ENCODE measurements at regions not wholly inside any gene's neighbourhood (a gene's known extent, or its start where the extent isn't known, plus 50 kb on each side); places are given as distances from the start of the nearest gene placed in this dataset.

GRCh38 chr5:121667292-121667691, 184.4 kb upstream of the FTMT start:
- Mint-ChIP-seq H3K27me3 (ENCODE audit: insufficient read depth, low read depth) (peaks cover 4% of the 10 kb centered on the region), H3K9me3 (peaks cover 14% of the 10 kb centered on the region), H3K4me3 (no peak overlapping the region), H3K27ac (no peak overlapping the region), H3K4me1 (no peaks in the 10 kb centered on the region), H3K36me3 (no peaks in the 10 kb centered on the region)
- no peak for DNase-seq (ENCODE audit: low spot score)
- Histone ChIP-seq H3K27me3 (no peaks in the 10 kb centered on the region), H3K4me1 (no peaks in the 10 kb centered on the region), H4K20me1 (ENCODE audit: low read depth) (no peaks in the 10 kb centered on the region), H3K79me2 (ENCODE audit: low read depth) (no peaks in the 10 kb centered on the region), H3K9ac (no peak overlapping the region), H2AFZ (replicated peaks) (no peak overlapping the region), H3K4me3 (no peak overlapping the region), H3K27ac (no peak overlapping the region), H3F3A (ENCODE audit: low read depth) (no peaks in the 10 kb centered on the region), H3K36me3 (peaks cover 3% of the 10 kb centered on the region), H3K4me2 (no peak overlapping the region), H3K9me3 (ENCODE audit: low read depth) (no peaks in the 10 kb centered on the region)
- TF ChIP-seq EZH2 (IDR thresholded peaks at IDR 0.05) (no peak), EZH2phosphoT487 (IDR thresholded peaks at IDR 0.05) (no peak), CTCF (IDR thresholded peaks at IDR 0.05) (no peak)

GRCh38 chr5:121668635-121669034, 183.0 kb upstream of the FTMT start:
- H3K4me3 Mint-ChIP-seq = no peak overlapping the region
- Histone ChIP-seq H3K9me3 (ENCODE audit: low read depth) (no peaks in the 10 kb centered on the region), H3K36me3 (peaks cover 3% of the 10 kb centered on the region), H3K4me3 (no peak overlapping the region), H3K27ac (no peak overlapping the region), H3K9ac (no peak overlapping the region), H4K20me1 (ENCODE audit: low read depth) (no peaks in the 10 kb centered on the region), H3K27me3 (no peaks in the 10 kb centered on the region), H3K4me2 (no peak overlapping the region), H2AFZ (replicated peaks) (no peak overlapping the region), H3K79me2 (ENCODE audit: low read depth) (no peaks in the 10 kb centered on the region), H3F3A (ENCODE audit: low read depth) (no peaks in the 10 kb centered on the region), H3K4me1 (no peaks in the 10 kb centered on the region)
- H3K36me3 Mint-ChIP-seq = no peaks in the 10 kb centered on the region
- no peak for DNase-seq (ENCODE audit: low spot score)
- TF ChIP-seq CTCF (IDR thresholded peaks at IDR 0.05) (no peak), EZH2phosphoT487 (IDR thresholded peaks at IDR 0.05) (no peak), EZH2 (IDR thresholded peaks at IDR 0.05) (no peak)
- peaks cover 4% of the 10 kb centered on the region for H3K27me3 Mint-ChIP-seq (ENCODE audit: insufficient read depth, low read depth)
- no peak overlapping the region for H3K27ac Mint-ChIP-seq
- H3K4me1 Mint-ChIP-seq = no peaks in the 10 kb centered on the region
- peaks cover 14% of the 10 kb centered on the region for H3K9me3 Mint-ChIP-seq

- no peaks in the 10 kb centered on the region for H3K27me3 ChIP-seq
- peaks cover 2% of the 10 kb centered on the region for H3K27me3 Mint-ChIP-seq (ENCODE audit: insufficient read depth, low read depth)
- H3K4me3 ChIP-seq = no peak overlapping the region
- H3K9me3 Mint-ChIP-seq = no peaks in the 10 kb centered on the region
- H3K4me3 Mint-ChIP-seq = no peak overlapping the region
- no peak overlapping the region for H3K27ac ChIP-seq
- no peak overlapping the region for H2AFZ ChIP-seq (replicated peaks)
- no peaks in the 10 kb centered on the region for H3K9me3 ChIP-seq (ENCODE audit: low read depth)
- TF ChIP-seq EZH2phosphoT487 (IDR thresholded peaks at IDR 0.05) (no peak), CTCF (IDR thresholded peaks at IDR 0.05) (no peak), EZH2 (IDR thresholded peaks at IDR 0.05) (no peak)
- H3K9ac ChIP-seq = no peak overlapping the region
- H3F3A ChIP-seq (ENCODE audit: low read depth) = no peaks in the 10 kb centered on the region
- no peaks in the 10 kb centered on the region for H3K79me2 ChIP-seq (ENCODE audit: low read depth)
- H3K4me1 ChIP-seq = no peaks in the 10 kb centered on the region
- no peak for DNase-seq (ENCODE audit: low spot score)
- H3K4me1 Mint-ChIP-seq = no peaks in the 10 kb centered on the region
- H3K36me3 Mint-ChIP-seq = no peaks in the 10 kb centered on the region
- H3K36me3 ChIP-seq = peaks cover 3% of the 10 kb centered on the region
- H3K27ac Mint-ChIP-seq = no peak overlapping the region
- H4K20me1 ChIP-seq (ENCODE audit: low read depth) = no peaks in the 10 kb centered on the region
- no peak overlapping the region for H3K4me2 ChIP-seq
Observed at GRCh38 chr5:121671624-121672023, 180.1 kb upstream of the FTMT start.

Data from neural progenitor cell (in vitro differentiated cells).